Mammary epithelial cell (primary cell): ENCODE measurements at regions not wholly inside any gene's neighbourhood (a gene's known extent, or its start where the extent isn't known, plus 50 kb on each side); places are given as distances from the start of the nearest gene placed in this dataset.

Experiments
- CTCF ChIP-seq, 2 donors: IDR thresholded peaks in 1 of 2; conservative IDR thresholded peaks in 1 of 2; 2 replicates each; pipeline ENCODE4 v1.5.1; 2011 to 2012; ENCODE audit warnings: inconsistent platforms in 2 of 2, low read length in 2 of 2, mild to moderate bottlenecking in 2 of 2, control low read depth in 1 of 2, low read depth in 1 of 2; ENCODE audit not compliant: insufficient read depth in 1 of 2; ENCODE audit errors: extremely low read depth in 1 of 2
- EZH2 ChIP-seq: IDR thresholded peaks from 2 replicates; pipeline ENCODE4 v1.6.1; 2012; ENCODE audit warnings: low read length, inconsistent platforms, borderline replicate concordance

- TF ChIP-seq CTCF (conservative IDR thresholded peaks at IDR 0.05 in 1 of 2, IDR thresholded peaks at IDR 0.05 in 1 of 2; ENCODE audit: extremely low read depth in 1 of 2, insufficient read depth in 1 of 2, low read depth in 1 of 2, low read length in 2 of 2) (no peak), EZH2 (no peak)
Observed at GRCh38 chr10:105973902-105974301, 1190.6 kb downstream of the SORCS1 start.
